Adrenal gland (tissue), 5 donors: ENCODE measurements at regions not wholly inside any gene's neighbourhood (a gene's known extent, or its start where the extent isn't known, plus 50 kb on each side); places are given as distances from the start of the nearest gene placed in this dataset.

Experiments used
- CTCF ChIP-seq, 6 experiments: fragments of 450-650 bp in 4 of 6; fragments of 200-600 bp in 2 of 6; sonication (generic) in 1 of 6; IDR thresholded peaks; 1 replicate in 5 of 6; 2 replicates in 1 of 6; pipeline versions ENCODE4 v1.5.1 to v1.8.0; 2016 to 2021; ENCODE audit warnings: antibody characterized with exemption in 6 of 6, mild to moderate bottlenecking in 2 of 6, moderate library complexity in 1 of 6
- POLR2A ChIP-seq, 2 donors: fragments of 450-650 bp; IDR thresholded peaks; one replicate each; pipeline ENCODE4 v1.6.1; 2017; ENCODE audit warnings: antibody characterized with exemption in 2 of 2, mild to moderate bottlenecking in 2 of 2, moderate library complexity in 1 of 2
- donor health status: DM: no; HTN: no; CAD: no.

GRCh38 chrX:45437186-45437585 is 236.5 kb upstream of the DIPK2B start:
- TF ChIP-seq POLR2A (IDR thresholded peaks at IDR 0.05) (no peak), CTCF (IDR thresholded peaks at IDR 0.05) (no peak)
